ENCODE measurements at regions not wholly inside any gene's neighbourhood (a gene's known extent, or its start where the extent isn't known, plus 50 kb on each side); places are given as distances from the start of the nearest gene placed in this dataset.
"Not testable (repeated sequence)": the region's sequence is repeated elsewhere in the genome, so short reads cannot be mapped to it uniquely, and the experiment has no call there.

GRCh38 chr9:26789959-26790358, 102.6 kb downstream of the CAAP1 start:
- Histone ChIP-seq H3K4me3 (no peak overlapping the region), H3K36me3 (ENCODE audit: low read depth) (no peaks in the 10 kb centered on the region), H3K4me1 (ENCODE audit: low read depth) (no peaks in the 10 kb centered on the region), H3K9me3 (no peaks in the 10 kb centered on the region)
- no peak for ATAC-seq
- TF ChIP-seq CTCF (IDR thresholded peaks at IDR 0.05), result no peak
- DNase-seq, result no peak
- intact Hi-C loops (cut with DNase I, micrococcal nuclease), result no loop called here

- intact Hi-C loops (cut with DNase I, micrococcal nuclease), result no loop called here
Observed at GRCh38 chr9:26786564-26786963, 106.0 kb downstream of the CAAP1 start.

GRCh38 chr9:26782899-26783298, 109.7 kb downstream of the CAAP1 start:
- Histone ChIP-seq H3K4me3 (no peak overlapping the region), H3K4me1 (ENCODE audit: low read depth) (no peaks in the 10 kb centered on the region), H3K9me3 (no peaks in the 10 kb centered on the region), H3K36me3 (ENCODE audit: low read depth) (no peaks in the 10 kb centered on the region)
- intact Hi-C loops (cut with DNase I, micrococcal nuclease), result no loop called here
- TF ChIP-seq CTCF (IDR thresholded peaks at IDR 0.05), result no peak
- DNase-seq (no peak), ATAC-seq (no peak)

More at GRCh38 chr9:26786564-26786963, 106.0 kb downstream of the CAAP1 start:
- H3K4me3 ChIP-seq, result no peak overlapping the region
- ATAC-seq, result no peak
- TF ChIP-seq CTCF (IDR thresholded peaks at IDR 0.05), result no peak
- no peaks in the 10 kb centered on the region for H3K36me3 ChIP-seq (ENCODE audit: low read depth)
- H3K4me1 ChIP-seq (ENCODE audit: low read depth), result no peaks in the 10 kb centered on the region
- no peaks in the 10 kb centered on the region for H3K9me3 ChIP-seq
- DNase-seq, result no peak

GRCh38 chr9:26781906-26782305, 110.7 kb downstream of the CAAP1 start:
- DNase-seq (peak in 1 of 3 donors; percentile 16), ATAC-seq (no peak)
- no peaks in the 10 kb centered on the region for H3K36me3 ChIP-seq (ENCODE audit: low read depth)
- no peak overlapping the region for H3K4me3 ChIP-seq
- no peak for TF ChIP-seq CTCF (IDR thresholded peaks at IDR 0.05)
- H3K4me1 ChIP-seq (ENCODE audit: low read depth), result no peaks in the 10 kb centered on the region
- intact Hi-C loops (cut with DNase I, micrococcal nuclease), result no loop called here
- no peaks in the 10 kb centered on the region for H3K9me3 ChIP-seq

- H3K36me3 ChIP-seq (ENCODE audit: low read depth); intact Hi-C loops (cut with DNase I, micrococcal nuclease); H3K4me1 ChIP-seq (ENCODE audit: low read depth); ATAC-seq; H3K4me3 ChIP-seq; DNase-seq; H3K9me3 ChIP-seq: not testable (repeated sequence)
Observed at GRCh38 chr9:26780307-26780706, 112.3 kb downstream of the CAAP1 start.

- intact Hi-C loops (cut with DNase I, micrococcal nuclease), result no loop called here
- peak; percentile 62 for ATAC-seq
Observed at GRCh38 chr9:26779062-26779461, 113.5 kb downstream of the CAAP1 start.

More at GRCh38 chr9:26779062-26779461, 113.5 kb downstream of the CAAP1 start:
- H3K36me3 ChIP-seq (ENCODE audit: low read depth), result no peaks in the 10 kb centered on the region
- no peaks in the 10 kb centered on the region for H3K9me3 ChIP-seq
- H3K4me3 ChIP-seq, result no peak overlapping the region
- no peak for TF ChIP-seq CTCF (IDR thresholded peaks at IDR 0.05)
- H3K4me1 ChIP-seq (ENCODE audit: low read depth), result no peaks in the 10 kb centered on the region
- DNase-seq, result no peak
